BJ (cell line): ENCODE measurements at regions not wholly inside any gene's neighbourhood (a gene's known extent, or its start where the extent isn't known, plus 50 kb on each side); places are given as distances from the start of the nearest gene placed in this dataset.

Experiments used
- CTCF ChIA-PET: fragments of 350-600 bp; formaldehyde crosslinking; extraction: SDS; loops from one replicate; lab custom pipeline; 2021; ENCODE audit warnings: antibody characterized with exemption, inconsistent platforms; lab: Yijun Ruan, JAX
- POLR2A ChIA-PET: fragments of 300-600 bp; sonication (Branson Sonifier 250); formaldehyde crosslinking; extraction: SDS; loops from one replicate; lab custom pipeline; 2021; ENCODE audit warnings: antibody characterized with exemption; lab: Charles Lee
- DNase-seq: peaks from one replicate; pipeline ENCODE4 v3.0.0-alpha.2; 2011; ENCODE audit warnings: low read depth
- H3K27me3 ChIP-seq: 2 replicates; pipeline ENCODE4 v1.6.0; 2011; ENCODE audit warnings: low read length; ENCODE audit not compliant: control insufficient read depth, insufficient read depth
- H3K36me3 ChIP-seq: 2 replicates; pipeline ENCODE4 v1.5.1; 2011; ENCODE audit warnings: low read length; ENCODE audit not compliant: control insufficient read depth, insufficient read depth
- H3K4me3 ChIP-seq: 2 replicates; pipeline ENCODE4 v1.5.1; 2011; ENCODE audit warnings: low read depth, mild to moderate bottlenecking, control low read depth, low read length
- TF ChIP-seq, protein P1 (sequence below): IDR thresholded peaks from 2 replicates; pipeline ENCODE4 v1.5.1; 2011; ENCODE audit warnings: low read depth, mild to moderate bottlenecking, control low read depth, inconsistent platforms, low read length, moderate library complexity; ENCODE audit not compliant: insufficient read depth

DNA sequence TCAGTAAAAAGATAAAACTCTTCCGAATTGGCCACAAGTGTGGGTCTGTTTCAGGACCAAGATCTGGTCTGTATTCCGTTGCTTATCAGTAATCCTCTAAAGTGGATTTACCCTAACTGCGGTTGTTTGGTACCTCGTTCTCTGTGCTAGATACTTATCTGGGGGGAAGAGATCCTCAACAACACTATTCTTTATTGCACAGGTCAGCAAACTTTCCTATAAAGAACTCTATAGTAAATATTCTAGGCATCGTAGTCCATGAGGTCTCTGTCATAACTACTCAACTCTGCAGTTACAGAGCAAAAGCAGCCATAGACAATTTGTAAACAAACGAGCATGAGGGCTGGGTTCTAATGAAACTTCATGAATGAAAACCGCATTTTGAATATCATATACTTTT lies 335.8 kb upstream of the KIF2A start:
- DNase-seq, result no peak
- Histone ChIP-seq H3K27me3 (no peaks in the 10 kb centered on the region), H3K4me3 (no peak overlapping the region), H3K36me3 (no peaks in the 10 kb centered on the region)
- ChIA-PET CTCF (no interaction called here), POLR2A (no interaction called here)
- TF ChIP-seq, protein P1, sequence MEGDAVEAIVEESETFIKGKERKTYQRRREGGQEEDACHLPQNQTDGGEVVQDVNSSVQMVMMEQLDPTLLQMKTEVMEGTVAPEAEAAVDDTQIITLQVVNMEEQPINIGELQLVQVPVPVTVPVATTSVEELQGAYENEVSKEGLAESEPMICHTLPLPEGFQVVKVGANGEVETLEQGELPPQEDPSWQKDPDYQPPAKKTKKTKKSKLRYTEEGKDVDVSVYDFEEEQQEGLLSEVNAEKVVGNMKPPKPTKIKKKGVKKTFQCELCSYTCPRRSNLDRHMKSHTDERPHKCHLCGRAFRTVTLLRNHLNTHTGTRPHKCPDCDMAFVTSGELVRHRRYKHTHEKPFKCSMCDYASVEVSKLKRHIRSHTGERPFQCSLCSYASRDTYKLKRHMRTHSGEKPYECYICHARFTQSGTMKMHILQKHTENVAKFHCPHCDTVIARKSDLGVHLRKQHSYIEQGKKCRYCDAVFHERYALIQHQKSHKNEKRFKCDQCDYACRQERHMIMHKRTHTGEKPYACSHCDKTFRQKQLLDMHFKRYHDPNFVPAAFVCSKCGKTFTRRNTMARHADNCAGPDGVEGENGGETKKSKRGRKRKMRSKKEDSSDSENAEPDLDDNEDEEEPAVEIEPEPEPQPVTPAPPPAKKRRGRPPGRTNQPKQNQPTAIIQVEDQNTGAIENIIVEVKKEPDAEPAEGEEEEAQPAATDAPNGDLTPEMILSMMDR, result no peak

DNA sequence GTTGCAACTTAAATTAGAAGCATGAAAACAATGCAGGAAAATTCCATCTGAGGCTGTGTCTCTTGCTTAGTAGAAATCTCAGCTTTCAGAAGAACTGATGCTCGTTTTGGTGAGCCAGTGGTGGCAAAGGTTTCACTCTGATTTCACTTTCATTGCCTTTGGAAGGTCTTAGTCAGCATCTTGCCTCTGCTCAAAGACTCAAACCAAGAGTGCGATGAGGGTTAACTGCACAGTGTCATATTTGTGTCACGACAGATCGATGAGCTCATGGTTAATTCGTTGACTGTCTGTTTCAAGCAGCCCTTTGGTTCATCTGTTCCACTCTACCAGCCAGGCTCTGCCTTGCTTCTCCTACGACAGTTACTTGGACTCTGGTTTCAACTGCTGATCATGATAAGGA lies 331.3 kb upstream of the KIF2A start:
- H3K27me3 ChIP-seq, result no peaks in the 10 kb centered on the region
- CTCF ChIA-PET, result no interaction called here
- TF ChIP-seq, protein P1, result no peak

DNA sequence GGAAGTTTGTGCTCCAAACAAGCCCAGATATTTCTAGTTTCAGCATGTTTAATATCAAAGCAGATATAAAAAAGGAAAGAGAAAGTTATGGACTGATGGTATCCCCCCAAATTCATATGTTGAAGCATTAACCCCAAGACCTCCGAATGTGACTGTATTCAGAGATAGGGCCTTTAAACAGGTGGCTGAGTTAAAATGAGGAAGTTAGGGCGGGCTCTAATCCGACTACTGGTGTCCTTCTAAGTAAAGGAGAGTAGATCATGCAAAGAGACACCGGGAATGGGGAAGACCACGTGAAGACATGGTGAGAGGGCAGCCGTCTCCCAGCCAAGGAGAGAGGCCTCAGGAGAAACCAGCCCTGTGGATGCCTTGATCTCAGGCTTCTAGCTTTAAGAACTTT lies 324.1 kb upstream of the KIF2A start:
- H3K4me3 ChIP-seq, result no peak overlapping the region
- no peaks in the 10 kb centered on the region for H3K27me3 ChIP-seq
- DNase-seq, result no peak
- ChIA-PET POLR2A (no interaction called here), CTCF (no interaction called here)
- TF ChIP-seq, protein P1, result no peak
- H3K36me3 ChIP-seq, result no peaks in the 10 kb centered on the region

More for the DNA sequence above, 331.3 kb upstream of the KIF2A start:
- Histone ChIP-seq H3K36me3 (no peaks in the 10 kb centered on the region), H3K4me3 (no peak overlapping the region)
- POLR2A ChIA-PET, result no interaction called here
- DNase-seq, result no peak

DNA sequence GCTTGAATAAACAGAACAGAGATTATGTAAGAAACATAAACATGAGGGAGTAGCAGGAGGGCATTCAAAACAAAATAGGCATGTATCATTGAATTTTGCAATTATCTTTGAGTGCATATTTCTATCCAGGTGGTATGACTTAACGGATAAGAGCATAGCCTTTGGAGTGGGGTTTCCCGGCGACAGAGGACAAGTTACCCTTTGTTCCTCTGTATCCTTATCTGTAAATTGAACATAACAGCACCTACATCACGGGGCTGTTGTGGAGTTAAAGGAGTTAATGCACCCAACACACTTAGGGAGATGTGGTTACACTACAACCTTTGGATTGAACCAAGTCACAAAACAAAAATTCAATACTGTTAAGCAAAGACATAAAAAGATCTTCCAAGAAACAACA lies 314.6 kb upstream of the KIF2A start:
- ChIA-PET POLR2A (no interaction called here), CTCF (no interaction called here)
- Histone ChIP-seq H3K27me3 (no peaks in the 10 kb centered on the region), H3K4me3 (no peak overlapping the region), H3K36me3 (no peaks in the 10 kb centered on the region)
- TF ChIP-seq, protein P1, result no peak
- DNase-seq, result no peak

DNA sequence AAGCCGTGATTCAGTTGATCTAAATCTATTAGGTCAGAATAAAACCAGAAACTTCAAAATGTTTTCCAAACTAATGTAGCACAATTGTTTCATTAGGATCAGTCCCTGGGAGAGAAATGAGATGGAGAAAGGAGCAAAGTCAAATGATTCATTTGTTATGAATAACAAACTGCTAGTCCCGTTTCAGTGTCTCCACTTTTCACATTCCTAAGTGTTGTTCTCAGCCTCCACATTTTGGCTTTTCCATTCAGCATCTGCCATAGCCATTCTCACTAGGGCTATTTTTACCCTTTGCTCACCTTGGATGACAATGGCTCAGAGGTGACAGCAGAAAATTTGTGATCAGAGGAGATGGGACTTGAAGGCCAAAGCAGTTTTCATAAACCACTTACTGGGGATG lies 314.1 kb upstream of the KIF2A start:
- DNase-seq, result no peak
- POLR2A ChIA-PET, result no interaction called here
- Histone ChIP-seq H3K27me3 (no peaks in the 10 kb centered on the region), H3K4me3 (no peak overlapping the region), H3K36me3 (no peaks in the 10 kb centered on the region)
- CTCF ChIA-PET, result no interaction called here
- TF ChIP-seq, protein P1, result no peak
